ENCODE measurements at regions not wholly inside any gene's neighbourhood (a gene's known extent, or its start where the extent isn't known, plus 50 kb on each side); places are given as distances from the start of the nearest gene placed in this dataset.

DNA sequence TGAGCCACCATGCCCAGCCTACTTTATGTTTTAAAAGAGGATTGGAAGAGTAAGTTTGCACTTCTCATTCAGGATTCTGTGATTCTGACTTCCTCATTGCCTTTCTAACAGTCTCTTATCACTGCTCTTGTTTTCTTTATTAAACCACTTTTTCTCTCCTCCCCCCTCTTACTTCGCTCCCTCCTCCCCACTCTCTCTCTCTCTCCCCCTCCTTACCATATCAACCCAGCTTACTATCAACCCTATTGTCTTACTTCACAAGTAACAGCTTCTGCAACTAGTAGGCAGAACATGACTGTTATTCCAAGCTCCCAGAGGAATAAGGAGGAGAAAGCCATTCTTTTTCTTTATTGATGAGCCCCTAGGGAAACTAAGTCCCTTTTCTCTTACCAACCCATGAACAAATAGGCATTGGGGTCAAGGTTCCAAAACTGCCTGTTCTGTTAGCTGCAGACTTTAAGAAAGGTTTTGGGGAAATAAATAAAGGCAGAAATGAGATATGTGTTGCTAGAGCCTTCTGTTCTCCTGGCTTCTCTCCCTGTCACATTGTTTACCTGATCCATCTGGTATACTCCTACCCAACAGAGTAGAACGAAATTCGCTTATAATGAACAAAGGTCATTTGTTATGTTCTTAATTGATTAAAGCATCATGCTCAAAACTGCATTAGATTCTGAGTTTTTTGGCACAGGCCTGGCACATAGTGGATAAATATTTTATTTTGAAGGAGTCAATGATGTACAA lies 56.4 kb upstream of the RASGRP1 start:
- TF ChIP-seq, protein P1, sequence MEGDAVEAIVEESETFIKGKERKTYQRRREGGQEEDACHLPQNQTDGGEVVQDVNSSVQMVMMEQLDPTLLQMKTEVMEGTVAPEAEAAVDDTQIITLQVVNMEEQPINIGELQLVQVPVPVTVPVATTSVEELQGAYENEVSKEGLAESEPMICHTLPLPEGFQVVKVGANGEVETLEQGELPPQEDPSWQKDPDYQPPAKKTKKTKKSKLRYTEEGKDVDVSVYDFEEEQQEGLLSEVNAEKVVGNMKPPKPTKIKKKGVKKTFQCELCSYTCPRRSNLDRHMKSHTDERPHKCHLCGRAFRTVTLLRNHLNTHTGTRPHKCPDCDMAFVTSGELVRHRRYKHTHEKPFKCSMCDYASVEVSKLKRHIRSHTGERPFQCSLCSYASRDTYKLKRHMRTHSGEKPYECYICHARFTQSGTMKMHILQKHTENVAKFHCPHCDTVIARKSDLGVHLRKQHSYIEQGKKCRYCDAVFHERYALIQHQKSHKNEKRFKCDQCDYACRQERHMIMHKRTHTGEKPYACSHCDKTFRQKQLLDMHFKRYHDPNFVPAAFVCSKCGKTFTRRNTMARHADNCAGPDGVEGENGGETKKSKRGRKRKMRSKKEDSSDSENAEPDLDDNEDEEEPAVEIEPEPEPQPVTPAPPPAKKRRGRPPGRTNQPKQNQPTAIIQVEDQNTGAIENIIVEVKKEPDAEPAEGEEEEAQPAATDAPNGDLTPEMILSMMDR (IDR thresholded peaks at IDR 0.05), result no peak
- no peak for TF ChIP-seq POLR2A (IDR thresholded peaks at IDR 0.05)

All from lower leg skin (tissue), 3 donors.